ENCODE measurements at regions not wholly inside any gene's neighbourhood (a gene's known extent, or its start where the extent isn't known, plus 50 kb on each side); places are given as distances from the start of the nearest gene placed in this dataset.

GRCh38 chr3:24588629-24589512 lies 94.2 kb upstream of the THRB start:
- TF ChIP-seq EZH2 (IDR thresholded peaks at IDR 0.05; ENCODE audit: low read depth) = no peak
- no peak for TF ChIP-seq CTCF (conservative IDR thresholded peaks at IDR 0.05)

Measured in PC-9 (cell line).